GM13976 (cell line): ENCODE measurements at regions not wholly inside any gene's neighbourhood (a gene's known extent, or its start where the extent isn't known, plus 50 kb on each side); places are given as distances from the start of the nearest gene placed in this dataset.

ENCODE experiments used
- DNase-seq: peaks from one replicate; pipeline ENCODE4 v3.0.0; 2012; ENCODE audit warnings: low spot score
- CTCF ChIP-seq: IDR thresholded peaks from 2 replicates; pipeline ENCODE4 v1.5.1; 2012; ENCODE audit warnings: borderline replicate concordance, mild to moderate bottlenecking; ENCODE audit not compliant: insufficient read depth; ENCODE audit errors: extremely low read depth, missing control alignments, control extremely low read depth
- in situ Hi-C: fragments of 300-500 bp; cut with MboI; formaldehyde crosslinking; loops from one replicate; pipeline ENCODE4 v1.12.0; 2022; ENCODE audit warnings: low sequenced_read_pairs, mixed read lengths, inconsistent platforms; ENCODE audit not compliant: unreplicated experiment

- DNase-seq = peak; percentile 3
- in situ Hi-C loops = no loop called here
- no peak for TF ChIP-seq CTCF
Measured at GRCh38 chrX:115940348-115940747, 230.2 kb upstream of the AGTR2 start.

GRCh38 chrX:115940888-115941332, 229.6 kb upstream of the AGTR2 start:
- TF ChIP-seq CTCF = peak; percentile 45
- DNase-seq = peak; percentile 51
- in situ Hi-C loops = no loop called here

- in situ Hi-C loops = no loop called here
- DNase-seq = no peak
- TF ChIP-seq CTCF = no peak
Measured at GRCh38 chrX:115941388-115941787, 229.2 kb upstream of the AGTR2 start.

- in situ Hi-C loops = no loop called here
- no peak for DNase-seq
- TF ChIP-seq CTCF = no peak
Measured at GRCh38 chrX:115946059-115946458, 224.5 kb upstream of the AGTR2 start.

- in situ Hi-C loops = no loop called here
- DNase-seq = peak; percentile 25
- peak; percentile 46 for TF ChIP-seq CTCF
Measured at GRCh38 chrX:115948018-115948923, 222.3 kb upstream of the AGTR2 start.

- in situ Hi-C loops = no loop called here
- DNase-seq = peak; percentile 26
- TF ChIP-seq CTCF = no peak
Measured at GRCh38 chrX:115949900-115950822, 220.4 kb upstream of the AGTR2 start.
